Left lung (tissue), 4 donors: ENCODE measurements at regions not wholly inside any gene's neighbourhood (a gene's known extent, or its start where the extent isn't known, plus 50 kb on each side); places are given as distances from the start of the nearest gene placed in this dataset.

ENCODE experiments used
- ATAC-seq: fragments of 200-7000 bp; cut with Tn5 transposase; one replicate; pipeline ENCODE4 v1.9.1; 2020; ENCODE audit warnings: moderate library complexity
- DNase-seq, 4 donors: peaks; one replicate each; pipeline ENCODE4 v3.0.0-alpha.2; 2013 to 2020
- H3K27ac ChIP-seq, 2 donors: fragments of 200-600 bp; sonication (generic) in 1 of 2; one replicate each; pipeline versions ENCODE4 v1.5.0 to v1.8.0; 2020 to 2021
- H3K27me3 ChIP-seq, 2 donors: fragments of 200-600 bp; sonication (generic) in 1 of 2; one replicate each; pipeline versions ENCODE4 v1.5.0 to v1.8.0; 2020 to 2021
- H3K36me3 ChIP-seq, 2 donors: fragments of 200-600 bp; sonication (generic) in 1 of 2; one replicate each; pipeline versions ENCODE4 v1.5.0 to v1.8.0; 2020 to 2021
- H3K4me1 ChIP-seq, 2 donors: fragments of 200-600 bp; one replicate each; pipeline ENCODE4 v1.8.0; 2021
- H3K4me3 ChIP-seq, 2 donors: fragments of 200-600 bp; sonication (generic) in 1 of 2; one replicate each; pipeline versions ENCODE4 v1.5.0 to v1.8.0; 2020 to 2021; ENCODE audit warnings: mild to moderate bottlenecking in 1 of 2
- H3K9me3 ChIP-seq, 2 donors: fragments of 200-600 bp; sonication (generic) in 1 of 2; one replicate each; pipeline versions ENCODE4 v1.5.0 to v1.8.0; 2020 to 2021
- CTCF ChIP-seq, 2 donors: fragments of 200-600 bp; sonication (generic) in 1 of 2; IDR thresholded peaks; one replicate each; pipeline versions ENCODE4 v1.5.0 to v1.8.0; 2021; ENCODE audit warnings: antibody characterized with exemption in 2 of 2
- intact Hi-C, 2 donors: fragments of 100-400 bp; cut with DNase I; formaldehyde crosslinking; loops; one replicate each; pipeline versions ENCODE4 v1.11.2 to v1.14.2; 2022
- donor health status: DM: no; HTN: yes; CAD: no.
- donor health status: DM: no; HTN: no; CAD: no.

- intact Hi-C loops = no loop called here
- H3K9me3 ChIP-seq = peaks cover 0 to 18% of the 10 kb centered on the region in 2 donors
- no peaks in the 10 kb centered on the region for H3K4me1 ChIP-seq
- ATAC-seq (no peak), DNase-seq (no peak)
- no peaks in the 10 kb centered on the region for H3K36me3 ChIP-seq
- no peak for TF ChIP-seq CTCF (IDR thresholded peaks at IDR 0.05)
- H3K27me3 ChIP-seq = no peaks in the 10 kb centered on the region
- no peak overlapping the region for H3K27ac ChIP-seq
- H3K4me3 ChIP-seq = no peak overlapping the region
Measured at GRCh38 chr7:53684693-53685092, 649.3 kb downstream of the POM121L12 start.

- Histone ChIP-seq H3K9me3 (peaks cover 0 to 5% of the 10 kb centered on the region in 2 donors), H3K4me1 (no peaks in the 10 kb centered on the region), H3K27ac (no peak overlapping the region), H3K27me3 (no peaks in the 10 kb centered on the region), H3K4me3 (no peak overlapping the region), H3K36me3 (no peaks in the 10 kb centered on the region)
- TF ChIP-seq CTCF (IDR thresholded peaks at IDR 0.05) = no peak
- DNase-seq (no peak), ATAC-seq (no peak)
- intact Hi-C loops = no loop called here
Measured at GRCh38 chr7:53690411-53690810, 655.0 kb downstream of the POM121L12 start.

GRCh38 chr7:53697913-53698312, 662.5 kb downstream of the POM121L12 start:
- no peaks in the 10 kb centered on the region for H3K4me1 ChIP-seq
- no peaks in the 10 kb centered on the region for H3K27me3 ChIP-seq
- no peak for ATAC-seq
- no peak overlapping the region for H3K27ac ChIP-seq
- no peak for TF ChIP-seq CTCF (IDR thresholded peaks at IDR 0.05)
- no peak overlapping the region for H3K4me3 ChIP-seq
- DNase-seq = no peak
- intact Hi-C loops = no loop called here
- H3K36me3 ChIP-seq = no peaks in the 10 kb centered on the region
- H3K9me3 ChIP-seq = peaks cover 0 to 8% of the 10 kb centered on the region in 2 donors

- peaks cover 0 to 5% of the 10 kb centered on the region in 2 donors for H3K9me3 ChIP-seq
- no peaks in the 10 kb centered on the region for H3K27me3 ChIP-seq
- no peaks in the 10 kb centered on the region for H3K4me1 ChIP-seq
- H3K27ac ChIP-seq = no peak overlapping the region
- TF ChIP-seq CTCF (IDR thresholded peaks at IDR 0.05) = no peak
- H3K4me3 ChIP-seq = no peak overlapping the region
- H3K36me3 ChIP-seq = no peaks in the 10 kb centered on the region
- intact Hi-C loops = no loop called here
- no peak for ATAC-seq
- DNase-seq = no peak
Measured at GRCh38 chr7:53699215-53699837, 663.9 kb downstream of the POM121L12 start.

GRCh38 chr7:53719122-53719521, 683.7 kb downstream of the POM121L12 start:
- ATAC-seq (no peak), DNase-seq (no peak)
- H3K27ac ChIP-seq = no peak overlapping the region
- H3K27me3 ChIP-seq = no peaks in the 10 kb centered on the region
- H3K4me1 ChIP-seq = no peaks in the 10 kb centered on the region
- peaks cover 0 to 14% of the 10 kb centered on the region in 2 donors for H3K9me3 ChIP-seq
- TF ChIP-seq CTCF (IDR thresholded peaks at IDR 0.05) = no peak
- intact Hi-C loops = no loop called here
- H3K36me3 ChIP-seq = no peaks in the 10 kb centered on the region
- H3K4me3 ChIP-seq = no peak overlapping the region
